A549 (cell line): ENCODE measurements at regions not wholly inside any gene's neighbourhood (a gene's known extent, or its start where the extent isn't known, plus 50 kb on each side); places are given as distances from the start of the nearest gene placed in this dataset.

ENCODE experiments used
- CBX8 ChIP-seq: fragments of 200-600 bp; sonication (generic); IDR thresholded peaks from 2 replicates; pipeline ENCODE4 v1.6.1; 2016
- CTCF ChIP-seq: fragments of >200 bp; sonication (Bioruptor Twin); formaldehyde crosslinking; IDR thresholded peaks from 3 replicates; pipeline ENCODE4 v1.5.1; 2016
- KDM1A ChIP-seq: fragments of 200-600 bp; sonication (generic); IDR thresholded peaks from 2 replicates; pipeline ENCODE4 v1.6.1; 2016; ENCODE audit warnings: low read depth, mild to moderate bottlenecking
- RAD21 ChIP-seq, 2 experiments: fragments of >200 bp in 1 of 2; sonication (Bioruptor Twin) in 1 of 2; formaldehyde crosslinking in 1 of 2; IDR thresholded peaks in 1 of 2; conservative IDR thresholded peaks in 1 of 2; 2 replicates in 1 of 2; 3 replicates in 1 of 2; pipeline ENCODE4 v1.6.1; 2012 to 2018; ENCODE audit warnings: inconsistent platforms in 1 of 2

GRCh38 chr13:52319876-52320275 lies 86.1 kb downstream of the THSD1 start:
- no peak for TF ChIP-seq CTCF
- no peak for TF ChIP-seq RAD21 (conservative IDR thresholded peaks at IDR 0.05 in 1 of 2, IDR thresholded peaks at IDR 0.05 in 1 of 2)
- TF ChIP-seq CBX8 = no peak
- TF ChIP-seq KDM1A = no peak
